Muscle of arm (tissue), 1 donor: ENCODE measurements at regions not wholly inside any gene's neighbourhood (a gene's known extent, or its start where the extent isn't known, plus 50 kb on each side); places are given as distances from the start of the nearest gene placed in this dataset.
"Not testable (repeated sequence)": the region's sequence is repeated elsewhere in the genome, so short reads cannot be mapped to it uniquely, and the experiment has no call there.

Source experiments
- DNase-seq: peaks from one replicate; pipeline ENCODE4 v3.0.0-alpha.2; 2013

GRCh38 chr5:52255308-52255707 is 532.4 kb upstream of the ITGA1 start:
- no peak for DNase-seq

- DNase-seq, result no peak
Observed at GRCh38 chr5:52262844-52263243, 524.9 kb upstream of the ITGA1 start.

DNA sequence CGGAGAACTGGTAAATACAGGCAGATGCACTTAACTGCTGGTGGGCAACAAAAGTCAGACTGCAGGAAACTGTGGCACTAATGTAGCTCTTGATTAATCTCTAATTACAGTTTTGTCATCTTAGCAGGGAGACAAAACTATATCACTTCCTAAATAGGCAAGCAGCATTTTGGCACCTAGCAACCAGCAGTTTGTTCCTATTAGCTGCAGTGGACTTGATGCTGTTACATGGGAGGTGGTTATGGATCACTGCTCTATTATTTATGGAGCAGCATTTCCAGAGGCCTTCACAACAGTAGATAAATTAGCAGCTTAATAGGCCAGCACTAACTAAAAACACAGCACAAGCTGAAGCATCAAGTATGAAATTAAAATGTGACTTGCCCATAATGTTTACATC is 518.3 kb upstream of the ITGA1 start:
- no peak for DNase-seq

GRCh38 chr5:52269859-52270258 is 517.9 kb upstream of the ITGA1 start:
- DNase-seq, result no peak

DNA sequence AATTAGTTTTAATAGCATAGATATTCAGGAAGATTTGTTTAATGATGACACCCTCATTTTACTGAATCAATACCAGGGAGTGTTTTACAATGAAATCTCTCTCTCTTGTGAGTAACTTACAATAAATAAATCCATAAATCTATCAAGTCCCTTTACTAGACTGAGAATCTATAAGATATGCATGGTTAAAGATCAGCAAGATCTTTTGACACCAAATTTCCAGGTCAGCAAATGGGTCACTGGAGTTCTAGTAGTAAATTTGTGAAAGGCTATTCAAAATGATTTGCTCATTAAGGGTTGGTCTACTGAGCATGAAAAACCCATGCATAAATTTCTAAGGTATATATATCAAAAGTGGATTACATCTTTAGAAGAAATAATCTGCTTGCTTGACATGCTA is 512.1 kb upstream of the ITGA1 start:
- DNase-seq, result no peak

GRCh38 chr5:52277101-52277500 is 510.6 kb upstream of the ITGA1 start:
- DNase-seq, result no peak

GRCh38 chr5:52282647-52283046 is 505.1 kb upstream of the ITGA1 start:
- DNase-seq, result no peak

- DNase-seq, result no peak
Observed at GRCh38 chr5:52283221-52283620, 504.5 kb upstream of the ITGA1 start.

DNA sequence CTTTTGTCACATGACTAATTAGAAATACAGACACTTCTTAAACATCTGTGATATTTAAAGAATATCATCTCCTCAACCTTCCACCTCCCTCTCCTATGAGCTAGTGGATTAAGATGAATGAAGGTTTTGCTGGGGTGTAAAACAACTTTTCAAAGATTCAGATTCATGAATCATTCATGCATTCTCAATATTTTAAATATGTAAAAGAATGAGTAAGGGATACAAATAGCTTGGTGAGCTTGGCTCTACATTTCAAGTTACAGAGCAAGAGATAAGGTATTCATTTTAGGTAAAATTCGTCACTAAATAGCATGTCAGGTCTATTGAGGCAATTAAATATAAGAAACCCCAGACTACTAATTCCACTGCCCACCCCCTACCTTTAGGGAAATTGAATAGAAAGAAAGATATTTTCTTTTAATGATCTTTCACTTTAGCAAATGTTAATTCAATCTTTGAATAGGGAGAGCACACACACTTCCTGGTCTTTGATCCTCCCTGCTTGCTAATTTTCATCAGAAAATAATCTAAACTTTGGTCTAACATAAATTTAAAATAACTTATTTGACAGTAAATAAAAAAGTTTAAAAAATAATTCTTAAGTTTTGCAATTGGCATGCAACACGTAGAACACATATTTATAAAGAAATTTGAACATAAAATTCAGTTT is 486.9 kb upstream of the ITGA1 start:
- no peak for DNase-seq

DNA sequence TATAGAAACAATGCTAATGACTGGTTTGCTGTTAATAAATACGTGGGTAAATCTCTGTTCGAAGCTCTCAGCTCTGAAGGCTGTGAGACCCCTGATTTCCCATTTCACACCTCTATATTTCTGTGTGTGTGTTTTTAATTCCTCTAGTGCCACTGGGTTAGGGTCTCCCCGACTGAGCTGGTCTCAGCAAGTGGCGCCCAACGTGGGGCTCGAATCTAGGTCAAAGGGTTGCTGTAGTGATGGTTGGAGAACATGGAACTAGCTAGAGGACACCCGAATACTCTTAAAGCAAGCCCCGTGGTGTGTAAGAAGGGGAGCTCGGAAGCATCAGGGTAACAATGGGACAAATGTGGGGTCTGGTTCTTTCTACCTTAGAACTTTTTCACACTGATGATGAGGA is 482.9 kb upstream of the ITGA1 start:
- DNase-seq, result not testable (repeated sequence)

- no peak for DNase-seq
Observed at GRCh38 chr5:52328220-52328806, 459.4 kb upstream of the ITGA1 start.

- DNase-seq, result no peak
Observed at GRCh38 chr5:52331725-52332124, 456.0 kb upstream of the ITGA1 start.

- no peak for DNase-seq
Observed at GRCh38 chr5:52334367-52334766, 453.3 kb upstream of the ITGA1 start.

DNA sequence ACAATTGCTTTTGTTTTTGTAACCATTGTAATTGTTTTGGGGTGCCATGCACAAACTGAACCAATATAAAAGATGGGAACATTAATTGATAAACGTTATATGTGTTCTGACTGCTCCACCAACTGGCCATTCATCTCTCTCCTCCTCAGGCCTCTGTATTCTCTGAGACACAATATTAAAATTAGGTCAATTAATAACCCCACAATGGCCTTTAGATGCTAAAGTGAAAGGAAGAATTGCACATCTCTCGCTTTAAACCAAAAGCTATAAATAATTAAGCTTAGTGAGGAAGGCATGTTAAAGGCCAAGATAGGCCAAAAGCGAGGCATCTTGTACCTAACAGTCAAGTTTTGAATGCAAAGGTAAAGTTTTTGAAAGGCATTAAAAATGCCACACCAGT is 448.4 kb upstream of the ITGA1 start:
- no peak for DNase-seq

DNA sequence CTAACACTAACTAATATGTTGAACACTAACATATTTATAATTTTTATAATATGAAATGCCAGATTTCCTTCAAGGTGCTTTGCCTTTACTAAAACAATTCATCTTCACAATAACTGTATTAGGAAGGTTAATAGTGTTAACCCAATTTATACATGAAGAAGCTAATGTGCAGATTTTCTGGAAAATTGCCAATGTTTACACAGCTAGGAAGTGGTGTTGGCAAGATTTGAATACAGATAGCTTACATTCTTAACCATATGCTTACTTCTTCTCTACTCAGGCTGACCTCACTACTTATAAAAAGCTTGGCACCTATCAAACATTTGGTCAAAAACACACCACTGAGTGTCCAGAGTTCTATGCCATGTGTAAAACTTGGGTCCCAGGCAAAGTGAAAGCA is 445.4 kb upstream of the ITGA1 start:
- no peak for DNase-seq

- DNase-seq, result peak; percentile 1
Observed at GRCh38 chr5:52356311-52356918, 431.3 kb upstream of the ITGA1 start.

GRCh38 chr5:52359261-52359660 is 428.5 kb upstream of the ITGA1 start:
- DNase-seq, result no peak

DNA sequence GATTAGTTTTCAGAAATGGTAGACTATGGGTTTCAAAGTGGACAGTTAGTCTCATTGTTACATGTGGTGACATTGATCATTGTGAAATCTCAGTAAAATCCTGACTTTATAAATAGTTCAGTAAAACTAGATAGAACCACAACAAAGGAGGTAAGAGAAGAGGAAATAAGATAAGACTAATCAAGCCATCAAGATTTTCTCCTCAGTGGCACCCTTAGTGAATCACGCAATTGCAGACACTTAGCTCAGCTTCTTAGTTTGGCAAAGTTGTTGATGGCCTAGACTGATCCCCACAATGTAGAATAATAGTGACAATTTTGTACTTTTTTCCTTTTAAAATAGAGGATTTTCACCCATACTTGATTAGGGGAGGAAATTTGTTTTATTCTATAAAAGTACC is 426.7 kb upstream of the ITGA1 start:
- DNase-seq, result no peak

GRCh38 chr5:52374286-52374685 is 413.4 kb upstream of the ITGA1 start:
- no peak for DNase-seq

DNA sequence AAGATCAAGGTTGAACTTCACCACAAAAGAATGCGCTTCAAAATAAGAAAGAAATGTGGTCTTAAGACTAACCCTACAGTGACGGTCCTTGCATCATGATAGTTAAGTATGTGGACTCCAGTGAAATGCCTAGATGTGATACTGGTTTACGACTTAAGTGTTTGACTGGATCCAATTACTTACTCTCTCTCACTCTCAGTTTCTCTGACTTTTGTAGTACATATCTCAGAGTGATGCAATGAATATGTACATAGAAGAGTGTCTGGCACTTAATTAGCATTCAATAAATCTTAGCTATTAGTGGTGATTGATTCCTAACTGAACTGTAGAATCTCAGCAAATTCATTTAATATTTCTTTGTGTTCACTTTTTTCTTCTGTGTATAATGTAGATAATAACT is 411.7 kb upstream of the ITGA1 start:
- DNase-seq, result no peak

DNA sequence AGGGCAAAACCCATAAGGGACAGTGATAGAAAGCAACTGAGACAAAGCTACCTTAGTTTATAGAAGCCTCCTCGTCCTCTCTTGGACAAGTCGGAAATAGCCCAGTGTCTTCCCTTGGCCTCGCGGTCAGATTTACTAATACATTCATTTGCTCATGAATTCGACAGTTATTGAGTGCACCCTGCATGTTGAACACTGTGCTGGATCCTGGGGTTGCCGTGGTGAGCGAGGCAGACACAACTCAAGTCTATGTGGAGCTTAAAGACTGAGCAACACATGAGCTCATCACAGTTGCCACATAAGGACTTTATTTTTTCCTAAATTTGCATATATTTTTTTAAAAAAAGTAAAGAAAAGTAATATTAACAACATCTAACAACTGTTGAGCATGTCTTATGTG is 411.1 kb upstream of the ITGA1 start:
- no peak for DNase-seq

DNA sequence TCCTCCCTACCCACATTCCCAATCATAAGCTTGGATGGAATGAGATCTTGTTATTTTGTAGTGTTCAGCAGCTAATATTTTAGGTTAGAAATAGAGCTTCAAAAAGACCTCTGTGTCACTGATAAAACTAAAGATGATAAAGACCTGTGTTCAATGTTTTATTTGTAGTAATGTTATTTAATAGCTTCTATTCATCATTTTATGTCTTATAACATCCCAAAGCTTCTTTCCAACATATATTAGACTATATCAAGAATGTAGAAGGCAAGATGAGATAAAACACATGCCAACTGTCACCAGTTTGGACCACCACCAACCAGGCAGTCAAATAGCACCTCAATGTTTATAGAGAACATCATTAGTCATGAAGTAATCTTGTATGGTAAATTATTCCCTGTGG is 409.5 kb upstream of the ITGA1 start:
- no peak for DNase-seq

DNA sequence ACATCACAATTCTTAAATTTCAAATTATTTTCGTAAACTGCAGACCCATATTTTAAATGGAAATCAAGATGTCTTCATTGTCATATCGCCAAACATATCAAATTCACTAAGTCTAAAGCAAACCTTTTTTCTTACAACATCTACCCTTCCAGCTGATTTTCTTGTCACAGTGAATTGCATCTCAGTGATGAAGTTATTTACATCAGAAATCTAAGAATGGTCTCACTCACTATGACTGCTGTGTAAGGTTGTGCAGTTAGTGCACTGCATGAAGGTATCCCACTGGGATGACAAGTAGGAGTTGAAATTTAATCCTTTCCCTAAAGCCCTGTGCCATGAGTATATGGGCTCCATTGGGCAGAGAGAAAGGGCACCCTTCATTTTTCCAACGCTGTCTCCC is 399.4 kb upstream of the ITGA1 start:
- no peak for DNase-seq

- no peak for DNase-seq
Observed at GRCh38 chr5:52392321-52392720, 395.4 kb upstream of the ITGA1 start.
